ENCODE measurements at regions not wholly inside any gene's neighbourhood (a gene's known extent, or its start where the extent isn't known, plus 50 kb on each side); places are given as distances from the start of the nearest gene placed in this dataset.

DNA sequence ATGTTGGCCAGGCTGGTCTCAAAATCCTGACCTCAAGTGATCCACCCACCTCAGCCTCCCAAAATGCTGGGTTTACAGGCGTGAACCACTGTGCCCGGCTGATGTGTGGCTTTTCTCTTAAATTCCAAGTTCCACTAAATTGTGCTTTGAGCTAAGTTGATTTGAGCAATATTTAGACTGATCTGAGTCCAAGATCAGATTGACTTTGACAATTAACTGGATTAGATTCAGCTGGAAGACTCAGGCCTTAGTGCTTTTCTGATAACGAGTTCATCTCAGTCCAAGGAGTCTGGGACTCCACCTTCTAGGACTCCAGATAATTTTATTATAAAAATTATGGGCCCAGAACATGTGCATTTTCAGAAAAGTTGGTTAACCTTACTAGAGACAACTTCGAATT lies 94.4 kb upstream of the FAM174B start:
- TF ChIP-seq ZBTB33 (IDR thresholded peaks at IDR 0.05; ENCODE audit: extremely low read depth, insufficient replicate concordance, low read length) (no peak), POLR2AphosphoS5 (IDR thresholded peaks at IDR 0.05; ENCODE audit: low read depth, low read length) (no peak)
- TF ChIP-seq, protein P1, sequence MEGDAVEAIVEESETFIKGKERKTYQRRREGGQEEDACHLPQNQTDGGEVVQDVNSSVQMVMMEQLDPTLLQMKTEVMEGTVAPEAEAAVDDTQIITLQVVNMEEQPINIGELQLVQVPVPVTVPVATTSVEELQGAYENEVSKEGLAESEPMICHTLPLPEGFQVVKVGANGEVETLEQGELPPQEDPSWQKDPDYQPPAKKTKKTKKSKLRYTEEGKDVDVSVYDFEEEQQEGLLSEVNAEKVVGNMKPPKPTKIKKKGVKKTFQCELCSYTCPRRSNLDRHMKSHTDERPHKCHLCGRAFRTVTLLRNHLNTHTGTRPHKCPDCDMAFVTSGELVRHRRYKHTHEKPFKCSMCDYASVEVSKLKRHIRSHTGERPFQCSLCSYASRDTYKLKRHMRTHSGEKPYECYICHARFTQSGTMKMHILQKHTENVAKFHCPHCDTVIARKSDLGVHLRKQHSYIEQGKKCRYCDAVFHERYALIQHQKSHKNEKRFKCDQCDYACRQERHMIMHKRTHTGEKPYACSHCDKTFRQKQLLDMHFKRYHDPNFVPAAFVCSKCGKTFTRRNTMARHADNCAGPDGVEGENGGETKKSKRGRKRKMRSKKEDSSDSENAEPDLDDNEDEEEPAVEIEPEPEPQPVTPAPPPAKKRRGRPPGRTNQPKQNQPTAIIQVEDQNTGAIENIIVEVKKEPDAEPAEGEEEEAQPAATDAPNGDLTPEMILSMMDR (IDR thresholded peaks at IDR 0.05 in 2 of 3, conservative IDR thresholded peaks at IDR 0.05 in 1 of 3; ENCODE audit: borderline replicate concordance in 1 of 3, insufficient read depth in 1 of 3, low read depth in 2 of 3, low read length in 2 of 3): no peak

All from HCT116 (cell line).